GM06990 (cell line): ENCODE measurements at regions not wholly inside any gene's neighbourhood (a gene's known extent, or its start where the extent isn't known, plus 50 kb on each side); places are given as distances from the start of the nearest gene placed in this dataset.
"Not testable (repeated sequence)": the region's sequence is repeated elsewhere in the genome, so short reads cannot be mapped to it uniquely, and the experiment has no call there.

ENCODE experiments used
- DNase-seq: peaks from one replicate; pipeline ENCODE4 v3.0.0-alpha.2; 2011; ENCODE audit not compliant: insufficient read length; ENCODE audit errors: extremely low read depth
- H3K27me3 ChIP-seq: replicated peaks from 2 replicates; pipeline ENCODE4 v1.6.0; 2011; ENCODE audit warnings: low read length; ENCODE audit not compliant: control insufficient read depth, insufficient read depth
- H3K36me3 ChIP-seq: 2 replicates; pipeline ENCODE4 v1.5.1; 2011; ENCODE audit warnings: low read length; ENCODE audit not compliant: control insufficient read depth, insufficient read depth
- H3K4me3 ChIP-seq: replicated peaks from 2 replicates; pipeline ENCODE4 v1.5.1; 2011; ENCODE audit warnings: low read depth, mild to moderate bottlenecking, control low read depth, low read length
- CTCF ChIP-seq: IDR thresholded peaks from 2 replicates; pipeline ENCODE4 v1.5.1; 2011; ENCODE audit warnings: low read length, control low read depth, mild to moderate bottlenecking, inconsistent platforms; ENCODE audit not compliant: insufficient read depth, poor library complexity, severe bottlenecking

DNA sequence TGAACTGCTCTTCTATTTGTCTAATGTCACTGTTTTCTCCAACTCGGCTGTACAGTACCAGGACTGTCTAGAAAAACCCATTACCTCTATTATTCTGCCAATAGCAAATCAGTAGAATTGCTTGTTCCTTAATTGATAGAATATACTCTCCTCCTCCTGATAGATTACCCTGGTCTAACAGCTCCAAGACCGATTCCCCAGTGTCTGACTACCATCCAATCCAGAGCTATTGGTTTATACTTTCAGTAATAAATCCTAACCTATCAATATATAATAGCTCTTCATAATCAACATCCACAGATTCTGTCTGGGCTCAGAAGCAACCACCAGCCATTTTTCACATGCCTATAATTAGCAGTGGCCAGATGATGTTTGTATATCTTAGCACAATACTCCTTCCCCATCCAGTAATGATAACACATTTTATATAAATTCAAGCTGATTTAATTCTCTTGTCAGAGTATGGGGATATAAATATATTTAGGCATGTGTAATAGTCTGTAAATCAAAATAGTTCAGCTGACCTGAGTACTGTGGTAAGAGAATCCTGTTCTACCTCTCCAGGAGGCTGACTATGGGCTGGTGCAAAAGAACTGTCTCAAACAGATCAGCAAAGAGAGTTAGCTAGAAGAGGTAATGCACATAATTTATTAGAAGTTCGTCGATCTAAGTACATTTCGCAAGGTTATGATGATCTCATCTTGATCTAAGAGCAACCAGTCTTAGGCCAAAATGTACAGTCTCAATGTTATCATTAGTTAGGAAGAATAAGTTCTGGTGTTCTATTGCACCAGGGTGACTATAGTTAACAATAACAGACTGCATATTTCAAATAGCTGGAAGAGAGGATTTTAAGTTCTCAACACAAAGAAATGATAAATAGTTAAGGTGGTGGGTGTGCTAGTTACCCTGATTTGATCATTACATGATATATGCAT is 193.4 kb downstream of the SHOX2 start:
- no peak for TF ChIP-seq CTCF
- Histone ChIP-seq H3K4me3 (no peak overlapping the region), H3K27me3 (no peaks in the 10 kb centered on the region), H3K36me3 (no peaks in the 10 kb centered on the region)
- DNase-seq: no peak

DNA sequence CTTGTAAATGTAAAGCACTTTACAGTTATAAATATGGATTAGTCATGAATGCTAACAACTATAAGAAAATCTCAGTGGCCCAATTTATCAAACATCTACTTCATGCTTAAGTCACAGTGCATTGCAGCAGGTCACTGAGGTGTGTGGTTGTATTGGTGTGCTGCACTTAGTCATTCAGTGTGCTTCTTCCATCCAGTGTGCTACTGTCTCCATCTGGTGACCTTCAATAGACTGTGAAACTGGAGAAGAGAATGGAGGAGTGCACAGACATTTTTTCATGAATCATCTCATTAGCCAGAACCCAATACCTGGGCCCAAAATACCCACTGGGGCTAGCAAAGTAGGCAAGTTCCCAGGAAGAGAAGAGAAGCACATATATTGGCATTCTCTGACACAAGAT is 199.6 kb downstream of the SHOX2 start:
- no peak for DNase-seq
- Histone ChIP-seq H3K4me3 (no peak overlapping the region), H3K36me3 (no peaks in the 10 kb centered on the region), H3K27me3 (no peaks in the 10 kb centered on the region)
- TF ChIP-seq CTCF: no peak

- DNase-seq: no peak
- TF ChIP-seq CTCF: no peak
- H3K27me3 ChIP-seq: no peaks in the 10 kb centered on the region
- H3K36me3 ChIP-seq: no peaks in the 10 kb centered on the region
- H3K4me3 ChIP-seq: no peak overlapping the region
Observed at GRCh38 chr3:157905885-157906284, 200.3 kb downstream of the SHOX2 start.

- H3K27me3 ChIP-seq, H3K36me3 ChIP-seq, H3K4me3 ChIP-seq, DNase-seq: not testable (repeated sequence)
Observed at GRCh38 chr3:157902680-157903079, 203.5 kb downstream of the SHOX2 start.

GRCh38 chr3:157888040-157888439 is 218.2 kb downstream of the SHOX2 start:
- Histone ChIP-seq H3K27me3 (no peaks in the 10 kb centered on the region), H3K4me3 (no peak overlapping the region), H3K36me3 (no peaks in the 10 kb centered on the region)
- TF ChIP-seq CTCF: no peak
- DNase-seq: no peak

DNA sequence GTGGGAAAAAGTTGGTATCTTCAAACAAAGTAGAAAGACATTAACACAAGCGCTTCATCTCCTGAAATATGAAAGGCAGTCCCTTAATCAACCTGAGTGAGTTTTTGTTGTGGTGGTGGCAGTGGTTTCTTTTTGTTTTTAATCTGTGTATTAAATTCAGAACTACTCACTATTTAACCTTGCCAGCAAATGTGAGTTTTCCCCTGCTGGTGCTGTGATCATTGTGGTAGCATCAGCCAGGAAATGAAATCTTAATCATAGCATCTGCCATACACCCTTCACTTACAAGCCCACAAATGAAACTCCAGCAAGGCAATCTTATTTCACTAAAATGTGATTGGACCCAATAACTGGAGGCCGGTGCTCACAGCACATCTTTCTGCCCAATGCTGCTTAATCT is 229.7 kb downstream of the SHOX2 start:
- H3K36me3 ChIP-seq: no peaks in the 10 kb centered on the region
- H3K27me3 ChIP-seq: no peaks in the 10 kb centered on the region; the same call in 1 of the 2 replicates
- DNase-seq: no peak
- no peak overlapping the region for H3K4me3 ChIP-seq
- TF ChIP-seq CTCF: no peak
